ENCODE measurements at regions not wholly inside any gene's neighbourhood (a gene's known extent, or its start where the extent isn't known, plus 50 kb on each side); places are given as distances from the start of the nearest gene placed in this dataset.

DNA sequence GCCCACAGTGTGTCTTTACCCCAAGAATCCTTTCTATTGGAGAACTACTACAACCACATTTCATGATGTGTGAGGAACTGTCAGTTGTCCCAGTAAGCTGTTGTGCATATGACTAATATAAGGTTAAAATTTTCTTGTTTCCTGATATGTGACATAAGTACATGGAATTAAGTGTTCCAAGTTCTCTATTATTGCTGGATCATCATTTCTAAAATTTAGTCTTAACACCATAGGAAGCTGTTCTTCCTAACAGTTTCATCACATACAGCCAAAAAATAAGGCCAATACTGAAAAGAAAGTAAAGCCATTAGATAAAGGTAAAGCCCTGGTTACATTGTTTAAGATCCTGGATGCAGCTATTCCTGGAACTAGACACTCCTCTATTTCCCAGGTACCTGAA, 620.9 kb upstream of the CDH8 start:
- no peak overlapping the region for H3K4me3 ChIP-seq (ENCODE audit: control insufficient read depth, low read depth, low read length)
- no peak for DNase-seq (ENCODE audit: low read depth)
- TF ChIP-seq, protein P1, sequence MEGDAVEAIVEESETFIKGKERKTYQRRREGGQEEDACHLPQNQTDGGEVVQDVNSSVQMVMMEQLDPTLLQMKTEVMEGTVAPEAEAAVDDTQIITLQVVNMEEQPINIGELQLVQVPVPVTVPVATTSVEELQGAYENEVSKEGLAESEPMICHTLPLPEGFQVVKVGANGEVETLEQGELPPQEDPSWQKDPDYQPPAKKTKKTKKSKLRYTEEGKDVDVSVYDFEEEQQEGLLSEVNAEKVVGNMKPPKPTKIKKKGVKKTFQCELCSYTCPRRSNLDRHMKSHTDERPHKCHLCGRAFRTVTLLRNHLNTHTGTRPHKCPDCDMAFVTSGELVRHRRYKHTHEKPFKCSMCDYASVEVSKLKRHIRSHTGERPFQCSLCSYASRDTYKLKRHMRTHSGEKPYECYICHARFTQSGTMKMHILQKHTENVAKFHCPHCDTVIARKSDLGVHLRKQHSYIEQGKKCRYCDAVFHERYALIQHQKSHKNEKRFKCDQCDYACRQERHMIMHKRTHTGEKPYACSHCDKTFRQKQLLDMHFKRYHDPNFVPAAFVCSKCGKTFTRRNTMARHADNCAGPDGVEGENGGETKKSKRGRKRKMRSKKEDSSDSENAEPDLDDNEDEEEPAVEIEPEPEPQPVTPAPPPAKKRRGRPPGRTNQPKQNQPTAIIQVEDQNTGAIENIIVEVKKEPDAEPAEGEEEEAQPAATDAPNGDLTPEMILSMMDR (conservative IDR thresholded peaks at IDR 0.05; ENCODE audit: control insufficient read depth, insufficient read depth, low read depth, low read length), result no peak

DNA sequence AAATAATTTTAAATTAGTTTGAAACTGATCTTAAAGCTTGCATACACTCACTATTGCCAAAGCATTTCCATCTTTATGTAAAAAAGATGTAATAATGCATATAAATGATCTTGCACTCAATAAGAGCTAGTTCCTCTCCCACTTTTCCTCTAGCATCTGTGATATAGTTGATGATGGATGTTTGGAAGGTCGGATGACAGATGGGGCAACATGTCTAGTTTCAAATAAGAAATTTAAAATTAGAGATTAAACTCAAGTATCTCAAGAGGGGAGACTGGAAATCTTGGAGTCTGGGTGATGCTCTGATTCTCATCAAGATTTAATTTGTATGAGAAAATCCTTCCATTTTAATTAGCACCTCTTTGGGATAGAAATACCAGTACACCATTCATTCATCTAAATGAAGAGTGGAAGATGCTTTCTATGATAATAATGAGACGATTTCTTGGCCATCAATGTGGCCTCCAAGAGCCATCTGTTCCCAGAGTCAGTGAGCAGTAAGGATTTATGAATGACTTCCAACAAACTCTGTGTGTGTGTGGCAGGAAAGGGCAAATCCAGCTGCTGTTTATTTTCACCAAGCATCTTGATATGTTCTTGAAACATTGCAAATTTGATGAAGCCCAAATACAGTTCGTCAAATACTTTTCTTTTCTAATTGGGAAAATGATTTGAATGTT, 616.3 kb upstream of the CDH8 start:
- no peak for DNase-seq (ENCODE audit: low read depth)
- TF ChIP-seq, protein P1 (conservative IDR thresholded peaks at IDR 0.05; ENCODE audit: control insufficient read depth, insufficient read depth, low read depth, low read length), result no peak
- no peak overlapping the region for H3K4me3 ChIP-seq (ENCODE audit: control insufficient read depth, low read depth, low read length)

DNA sequence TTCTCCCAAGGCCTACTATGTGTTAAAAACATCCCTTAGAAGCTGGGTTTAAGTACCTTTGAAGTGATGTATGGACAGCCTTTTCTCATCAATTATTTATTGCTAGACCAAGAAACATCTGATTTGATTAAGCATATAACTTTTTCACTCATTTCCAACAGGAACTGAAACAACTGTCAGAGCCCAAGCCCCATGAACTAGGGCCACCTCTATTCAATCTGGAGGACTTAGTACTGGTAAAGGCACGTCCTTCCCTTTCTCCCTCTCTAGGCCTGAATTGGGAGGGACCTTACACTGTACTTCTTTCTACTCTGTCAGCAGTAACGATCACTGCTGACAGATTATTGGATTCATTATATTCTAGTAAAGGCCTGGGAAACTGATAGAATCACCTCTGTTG, 612.0 kb upstream of the CDH8 start:
- TF ChIP-seq, protein P1 (conservative IDR thresholded peaks at IDR 0.05; ENCODE audit: control insufficient read depth, insufficient read depth, low read depth, low read length), result no peak

DNA sequence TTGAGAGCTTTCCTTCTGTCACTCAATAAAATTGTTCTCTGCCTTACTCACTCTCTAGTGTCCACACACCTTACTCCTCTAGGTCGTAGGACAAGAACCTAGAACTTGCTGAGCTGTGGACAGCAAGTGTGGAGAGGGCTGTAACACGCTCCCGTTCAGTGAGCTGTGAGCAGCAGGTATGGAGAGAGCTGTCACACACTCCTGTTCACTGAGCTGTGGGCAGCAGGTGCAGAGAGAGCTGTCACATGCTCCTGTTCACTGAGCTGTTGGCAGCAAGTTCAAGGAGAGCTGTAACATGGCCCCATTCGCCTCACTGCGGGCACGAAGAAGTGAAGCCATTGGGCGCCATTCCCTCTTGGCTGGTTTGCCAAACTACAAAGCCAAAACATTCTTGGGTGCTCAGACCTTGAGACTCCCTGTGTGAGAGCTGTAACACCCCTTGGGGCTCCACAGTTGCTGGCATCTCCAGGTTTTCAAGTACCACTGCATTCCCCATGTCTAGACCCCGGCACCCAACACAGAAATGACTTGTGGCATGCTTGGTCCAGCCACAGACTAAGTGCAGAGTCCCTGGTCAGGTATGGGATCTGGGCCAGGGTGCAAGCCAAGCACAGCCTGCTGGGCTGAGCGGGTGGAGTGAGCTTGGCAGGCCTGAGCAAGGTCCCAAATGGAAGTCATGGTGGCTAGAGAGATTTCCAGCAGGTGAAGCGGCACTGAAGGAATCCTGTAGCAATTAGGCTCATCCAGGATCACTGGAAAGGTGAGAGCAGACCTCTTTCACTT, 608.0 kb upstream of the CDH8 start:
- no peak for DNase-seq (ENCODE audit: low read depth)
- TF ChIP-seq, protein P1 (conservative IDR thresholded peaks at IDR 0.05; ENCODE audit: control insufficient read depth, insufficient read depth, low read depth, low read length), result no peak
- H3K4me3 ChIP-seq (ENCODE audit: control insufficient read depth, low read depth, low read length), result no peak overlapping the region

More for the DNA sequence above, 612.0 kb upstream of the CDH8 start:
- no peak overlapping the region for H3K4me3 ChIP-seq (ENCODE audit: control insufficient read depth, low read depth, low read length)
- DNase-seq (ENCODE audit: low read depth), result no peak

GRCh38 chr16:62642677-62643076, 606.4 kb upstream of the CDH8 start:
- TF ChIP-seq, protein P1 (conservative IDR thresholded peaks at IDR 0.05; ENCODE audit: control insufficient read depth, insufficient read depth, low read depth, low read length), result no peak
- no peak for DNase-seq (ENCODE audit: low read depth)
- H3K4me3 ChIP-seq (ENCODE audit: control insufficient read depth, low read depth, low read length), result no peak overlapping the region

DNA sequence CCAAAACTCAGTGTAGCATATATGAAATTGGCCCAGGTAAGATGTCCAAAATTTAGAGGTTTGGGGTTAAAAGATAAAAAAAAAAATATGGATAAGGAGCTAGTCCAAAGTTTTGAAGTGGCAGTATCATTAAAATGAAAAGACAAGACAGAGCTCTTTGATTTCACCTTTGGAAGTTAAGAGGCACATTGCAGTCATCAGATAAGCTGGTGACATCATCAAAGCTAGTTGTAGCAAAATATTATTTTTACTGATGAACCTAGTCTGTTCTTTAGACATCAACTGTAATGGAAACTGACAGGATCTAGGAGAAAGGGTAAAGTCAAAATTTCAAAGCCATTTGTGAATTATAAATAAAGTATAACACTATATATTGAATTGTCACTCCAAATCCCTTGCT, 603.7 kb upstream of the CDH8 start:
- no peak overlapping the region for H3K4me3 ChIP-seq (ENCODE audit: control insufficient read depth, low read depth, low read length)
- no peak for DNase-seq (ENCODE audit: low read depth)
- TF ChIP-seq, protein P1 (conservative IDR thresholded peaks at IDR 0.05; ENCODE audit: control insufficient read depth, insufficient read depth, low read depth, low read length), result no peak
